ENCODE measurements at regions not wholly inside any gene's neighbourhood (a gene's known extent, or its start where the extent isn't known, plus 50 kb on each side); places are given as distances from the start of the nearest gene placed in this dataset.
"Not testable (repeated sequence)": the region's sequence is repeated elsewhere in the genome, so short reads cannot be mapped to it uniquely, and the experiment has no call there.

- DNase-seq: no peak
- in situ Hi-C loops (cut with MboI; ENCODE audit: low pct_ligation_motif_present in 1 of 4, low pct_unique_long_range_greater_than_20kb in 1 of 4, low sequenced_read_pairs in 3 of 4): no loop called here
- WGBS, 2 donors (ENCODE audit: low coverage in 1 of 2): 69 to 81% methylated on average over 1 to 3 of the region's 3 CpGs
- intact Hi-C loops (cut with DNase I; ENCODE audit: low total_unique reads): no loop called here
- Histone ChIP-seq H3K9me3 (no peaks in the 10 kb centered on the region), H3K27ac (no peak overlapping the region), H3K4me1 (no peaks in the 10 kb centered on the region), H3K4me3 (no peak overlapping the region), H3K36me3 (no peaks in the 10 kb centered on the region), H3K27me3 (no peaks in the 10 kb centered on the region)
- TF ChIP-seq CTCF (IDR thresholded peaks at IDR 0.05): no peak
- TF ChIP-seq EP300 (IDR thresholded peaks at IDR 0.05; ENCODE audit: low read depth): no peak
- no peak for TF ChIP-seq POLR2A (IDR thresholded peaks at IDR 0.05)
- TF ChIP-seq POLR2AphosphoS5 (IDR thresholded peaks at IDR 0.05): no peak
These were observed 69.9 kb upstream of the NXPH1 start for GRCh38 chr7:8363407-8364015.

GRCh38 chr7:8365499-8366110, 67.8 kb upstream of the NXPH1 start:
- H3K36me3 ChIP-seq: no peaks in the 10 kb centered on the region
- WGBS, 2 donors (ENCODE audit: low coverage in 1 of 2): 39 to 44% methylated on average over 2 of the region's 2 CpGs
- no peak for DNase-seq
- no peaks in the 10 kb centered on the region for H3K27me3 ChIP-seq
- in situ Hi-C loops (cut with MboI; ENCODE audit: low pct_ligation_motif_present in 1 of 4, low pct_unique_long_range_greater_than_20kb in 1 of 4, low sequenced_read_pairs in 3 of 4) (no loop called here), intact Hi-C loops (cut with DNase I; ENCODE audit: low total_unique reads) (no loop called here)
- no peaks in the 10 kb centered on the region for H3K9me3 ChIP-seq
- no peaks in the 10 kb centered on the region for H3K4me1 ChIP-seq
- no peak overlapping the region for H3K27ac ChIP-seq
- TF ChIP-seq EP300 (IDR thresholded peaks at IDR 0.05; ENCODE audit: low read depth) (no peak), POLR2AphosphoS5 (IDR thresholded peaks at IDR 0.05) (no peak), POLR2A (IDR thresholded peaks at IDR 0.05) (no peak), CTCF (IDR thresholded peaks at IDR 0.05) (no peak)
- no peak overlapping the region for H3K4me3 ChIP-seq

- intact Hi-C loops (cut with DNase I; ENCODE audit: low total_unique reads); in situ Hi-C loops (cut with MboI; ENCODE audit: low pct_ligation_motif_present in 1 of 4, low pct_unique_long_range_greater_than_20kb in 1 of 4, low sequenced_read_pairs in 3 of 4); DNase-seq; H3K36me3 ChIP-seq; H3K4me3 ChIP-seq; H3K9me3 ChIP-seq; H3K27ac ChIP-seq; H3K4me1 ChIP-seq; H3K27me3 ChIP-seq: not testable (repeated sequence)
- WGBS, 2 donors (ENCODE audit: low coverage in 1 of 2): 78 to 83% methylated on average over 3 of the region's 3 CpGs
These were observed 65.4 kb upstream of the NXPH1 start for GRCh38 chr7:8368007-8368406.

GRCh38 chr7:8371742-8372141, 61.7 kb upstream of the NXPH1 start:
- 55% methylated on average over 2 of the region's 2 CpGs; no CpG with 5 or more reads in 1 of the 2 donors for WGBS, 2 donors (ENCODE audit: low coverage in 1 of 2)

More at GRCh38 chr7:8371742-8372141, 61.7 kb upstream of the NXPH1 start:
- intact Hi-C loops (cut with DNase I; ENCODE audit: low total_unique reads): no loop called here
- Histone ChIP-seq H3K36me3 (no peaks in the 10 kb centered on the region), H3K27ac (no peak overlapping the region), H3K9me3 (no peaks in the 10 kb centered on the region), H3K4me1 (no peaks in the 10 kb centered on the region), H3K4me3 (no peak overlapping the region), H3K27me3 (no peaks in the 10 kb centered on the region)
- in situ Hi-C loops (cut with MboI; ENCODE audit: low pct_ligation_motif_present in 1 of 4, low pct_unique_long_range_greater_than_20kb in 1 of 4, low sequenced_read_pairs in 3 of 4): no loop called here
- DNase-seq: no peak
- TF ChIP-seq POLR2AphosphoS5 (IDR thresholded peaks at IDR 0.05) (no peak), CTCF (IDR thresholded peaks at IDR 0.05) (no peak), POLR2A (IDR thresholded peaks at IDR 0.05) (no peak), EP300 (IDR thresholded peaks at IDR 0.05; ENCODE audit: low read depth) (no peak)
